ENCODE measurements at regions not wholly inside any gene's neighbourhood (a gene's known extent, or its start where the extent isn't known, plus 50 kb on each side); places are given as distances from the start of the nearest gene placed in this dataset.

DNA sequence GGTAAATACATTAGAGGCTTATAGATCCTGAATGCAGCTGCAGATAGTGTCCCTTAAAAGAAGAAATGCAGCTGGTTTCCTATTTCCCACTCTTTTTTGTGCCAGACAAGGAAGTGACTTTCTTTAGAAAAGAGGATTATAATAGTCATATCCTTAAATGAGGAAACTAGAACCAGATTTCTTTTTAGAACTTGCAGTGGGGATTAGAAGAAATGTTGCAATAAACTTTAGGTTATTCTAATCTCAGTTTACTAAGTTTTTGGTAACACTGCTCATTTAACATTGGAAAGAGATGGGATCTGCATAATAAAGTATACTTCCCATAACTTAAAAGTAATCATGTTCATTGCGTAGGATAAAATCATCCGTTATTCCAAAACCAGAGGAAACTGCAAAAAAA lies 101.9 kb downstream of the SLIT2 start:
- no peak for DNase-seq

- DNase-seq = no peak
Observed at GRCh38 chr4:20354120-20354519, 102.4 kb downstream of the SLIT2 start.

DNA sequence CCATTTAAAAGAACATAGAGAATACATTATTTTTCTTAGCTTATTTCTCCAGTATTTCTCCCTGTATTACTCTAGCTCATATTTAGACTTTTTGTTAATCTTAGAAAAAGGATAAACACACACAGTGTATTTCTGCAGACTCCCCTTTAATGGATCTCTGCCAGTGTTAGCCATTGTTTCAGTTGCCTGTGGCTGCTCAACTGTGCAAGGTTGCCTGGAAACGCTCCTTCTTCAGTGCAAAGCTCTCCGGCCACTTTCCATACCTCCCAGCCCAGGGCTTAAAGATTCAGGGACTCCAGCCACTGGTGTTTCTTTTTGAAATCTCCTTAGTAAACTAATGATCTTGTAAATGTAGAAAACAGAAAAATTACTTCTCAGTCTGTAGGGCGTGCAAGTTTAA lies 104.9 kb downstream of the SLIT2 start:
- DNase-seq = no peak

GRCh38 chr4:20358110-20358509 lies 106.4 kb downstream of the SLIT2 start:
- no peak for DNase-seq

DNA sequence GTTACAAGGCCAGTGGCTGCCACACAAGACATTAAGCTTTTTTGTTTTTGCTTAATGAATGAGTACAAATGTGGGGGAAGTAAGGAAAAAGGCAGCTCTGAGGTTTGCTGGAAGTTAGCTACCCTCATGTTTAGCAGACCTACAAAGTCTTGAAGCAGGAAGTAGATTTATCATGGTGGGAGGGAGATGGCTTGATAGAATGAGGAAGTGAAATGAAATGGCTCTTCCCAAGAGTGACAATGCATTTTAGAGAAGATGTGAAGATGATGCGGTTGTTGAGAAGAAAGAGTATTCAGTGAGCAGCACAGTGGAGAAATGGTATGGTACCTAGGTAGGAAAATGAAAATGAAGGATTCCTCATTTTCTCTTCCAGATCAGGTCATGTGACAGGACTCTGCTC lies 108.0 kb downstream of the SLIT2 start:
- no peak for DNase-seq

DNA sequence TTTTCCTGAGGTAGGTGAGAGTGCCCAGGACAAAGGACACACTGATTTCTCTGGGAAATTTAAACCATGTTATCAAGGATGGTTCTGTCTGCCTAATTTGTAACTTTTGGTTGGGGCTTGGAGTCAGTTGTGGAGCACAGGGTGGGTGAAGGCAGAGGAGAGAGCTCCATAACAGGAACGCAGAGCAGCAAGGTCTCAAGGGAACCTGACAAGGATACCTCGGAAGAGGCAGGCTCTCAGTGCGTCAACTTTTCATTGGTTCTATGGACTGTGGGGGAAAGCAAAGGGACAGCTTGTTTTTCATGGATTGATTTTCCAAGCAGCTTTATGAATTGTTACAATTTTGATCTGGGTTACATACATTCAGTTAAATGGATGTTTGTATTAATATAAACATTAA lies 110.4 kb downstream of the SLIT2 start:
- no peak for DNase-seq

GRCh38 chr4:20364969-20365368 lies 113.3 kb downstream of the SLIT2 start:
- DNase-seq = no peak

DNA sequence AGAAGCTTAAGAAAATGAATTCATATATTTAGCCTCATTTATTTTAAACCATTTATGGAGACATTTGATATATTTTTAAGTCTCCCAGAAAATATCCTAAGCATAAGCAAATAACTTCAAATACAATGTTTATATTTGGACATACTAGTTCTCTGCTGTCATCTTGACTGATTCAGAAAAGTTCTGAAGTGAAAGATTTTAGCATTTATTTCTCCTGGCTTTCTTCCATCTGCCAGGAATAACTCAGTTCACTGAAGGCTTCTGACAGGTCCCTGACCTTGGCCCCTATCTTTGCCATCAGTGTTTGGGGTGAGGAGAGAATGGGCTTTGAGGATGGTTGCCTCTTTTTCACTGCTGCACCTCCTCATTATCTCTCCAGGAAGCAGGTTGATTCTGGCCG lies 115.7 kb downstream of the SLIT2 start:
- DNase-seq = no peak

DNA sequence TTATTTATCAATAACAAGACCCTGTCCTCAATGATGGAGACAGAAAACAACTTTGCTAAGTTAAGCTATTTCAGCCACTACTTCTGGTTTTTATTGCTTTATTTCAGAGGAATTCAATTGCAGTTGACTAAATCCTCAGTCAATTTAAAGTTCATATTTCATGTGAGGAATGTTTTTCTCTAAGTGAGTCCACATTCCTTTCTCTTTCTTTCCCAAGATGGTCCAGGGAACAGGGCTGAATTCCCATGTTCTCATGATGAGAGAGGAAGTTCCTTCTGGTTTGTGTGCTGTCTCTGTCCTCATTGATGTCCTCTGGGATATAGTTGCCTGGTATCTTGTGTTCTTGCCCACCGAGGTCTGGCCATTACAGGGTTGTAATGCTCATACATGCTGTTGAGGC lies 117.2 kb downstream of the SLIT2 start:
- no peak for DNase-seq

DNA sequence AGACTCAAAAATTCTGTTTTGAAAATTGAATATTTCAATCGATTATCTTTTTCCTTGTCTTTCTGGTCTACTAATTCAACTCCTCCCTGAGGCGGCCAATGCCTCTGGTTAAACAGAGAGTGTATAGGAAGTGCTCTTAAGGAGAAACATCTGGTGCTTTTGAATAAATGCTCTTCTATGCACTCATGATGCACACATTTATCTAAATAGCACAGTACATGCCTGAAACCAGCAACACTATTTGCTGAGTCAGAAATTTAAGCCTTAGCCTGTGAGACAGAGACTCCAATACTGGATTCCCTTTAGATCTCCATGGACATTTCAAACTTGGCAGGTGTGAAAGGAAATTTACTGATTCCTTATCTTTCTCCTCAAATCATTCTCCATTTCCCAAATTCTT lies 118.6 kb downstream of the SLIT2 start:
- no peak for DNase-seq

DNA sequence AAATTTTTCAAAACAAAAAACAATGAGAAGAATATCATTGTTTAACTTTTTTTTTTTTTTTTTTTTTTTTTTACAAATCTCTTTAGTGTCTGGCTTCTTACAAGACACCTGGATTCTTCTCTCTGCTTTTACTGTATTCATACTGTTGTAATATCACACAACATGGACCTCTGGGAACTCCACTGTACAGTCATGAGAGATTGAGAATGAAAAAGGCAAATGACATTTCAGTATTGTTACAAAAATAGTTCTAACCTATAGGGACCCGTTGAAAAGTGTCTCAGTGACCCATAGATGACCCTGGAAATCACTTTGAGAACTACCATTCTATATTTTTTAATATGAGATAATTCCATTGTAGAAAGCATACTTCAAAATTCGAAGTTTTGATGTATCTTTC lies 124.4 kb downstream of the SLIT2 start:
- no peak for DNase-seq

DNA sequence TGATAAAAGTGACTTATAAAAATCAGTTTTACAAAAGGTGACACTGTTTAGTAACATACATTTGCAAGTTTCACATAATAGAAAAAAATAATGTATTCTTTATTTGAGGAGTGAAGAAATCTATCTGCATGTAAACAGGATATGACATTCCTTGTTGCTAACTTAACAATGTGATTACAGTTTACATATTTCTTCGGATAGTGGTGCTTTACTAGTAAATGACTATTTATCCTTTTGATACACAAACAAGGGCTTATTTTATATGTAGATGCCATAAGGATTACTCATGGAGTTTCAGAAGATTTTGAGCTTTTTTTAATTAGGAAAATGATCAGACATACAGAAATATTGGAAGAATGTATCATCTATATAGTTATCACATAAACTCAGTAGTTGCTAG lies 126.5 kb downstream of the SLIT2 start:
- DNase-seq = no peak

DNA sequence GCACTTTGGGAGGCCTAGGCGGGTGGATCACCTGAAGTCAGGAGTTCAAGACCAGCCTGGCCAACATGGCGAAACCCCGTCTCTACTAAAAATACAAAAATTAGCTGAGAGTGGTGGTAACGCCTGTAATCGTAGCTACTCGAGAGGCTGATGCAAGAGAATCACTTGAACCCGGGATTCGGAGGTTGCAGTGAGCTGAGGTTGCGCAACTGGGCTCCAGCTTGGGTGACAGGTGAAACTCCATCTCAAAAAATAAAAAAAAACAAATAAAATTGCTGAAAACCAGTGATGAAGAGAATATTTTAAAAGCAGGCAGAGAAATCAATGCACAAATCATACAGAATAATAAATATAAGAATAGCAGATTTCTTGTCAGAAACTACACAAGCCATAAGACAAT lies 129.3 kb downstream of the SLIT2 start:
- no peak for DNase-seq

- DNase-seq = no peak
Observed at GRCh38 chr4:20383283-20383682, 131.6 kb downstream of the SLIT2 start.

GRCh38 chr4:20383969-20384368 lies 132.3 kb downstream of the SLIT2 start:
- DNase-seq = no peak

- DNase-seq = no peak
Observed at GRCh38 chr4:20384456-20384855, 132.8 kb downstream of the SLIT2 start.

DNA sequence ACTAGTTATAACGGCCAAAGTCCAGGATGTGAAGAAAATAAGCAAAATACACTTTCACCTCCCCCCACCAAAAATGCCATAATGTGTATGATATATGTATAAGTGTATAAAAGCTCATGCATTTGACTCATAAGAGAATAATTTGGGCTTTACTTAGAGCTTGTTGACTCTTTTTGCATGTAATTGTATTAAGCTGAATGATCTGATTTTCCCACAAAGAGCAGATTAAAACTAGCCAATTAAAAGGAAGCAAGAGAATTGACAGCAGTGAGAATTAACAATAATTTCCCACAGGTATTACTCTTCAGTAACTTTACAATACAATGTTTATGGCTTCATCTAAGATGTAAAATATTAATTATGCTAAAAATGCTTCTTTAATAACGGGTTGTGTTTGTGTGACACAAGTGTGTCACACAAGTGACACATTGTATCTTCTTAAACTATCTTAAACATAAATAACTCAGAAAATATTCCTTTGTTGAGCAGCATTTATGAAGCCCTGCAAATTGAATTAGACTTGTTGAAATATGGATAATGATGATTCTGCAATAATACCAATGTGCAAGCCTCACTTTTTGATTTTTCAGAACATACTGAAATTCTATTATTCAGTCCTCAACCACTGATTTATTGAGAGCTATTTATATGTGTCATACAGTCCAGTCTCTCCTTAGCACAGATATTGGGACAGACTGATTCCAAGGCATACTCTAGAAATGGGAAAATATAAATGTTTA lies 134.5 kb downstream of the SLIT2 start:
- DNase-seq = no peak

DNA sequence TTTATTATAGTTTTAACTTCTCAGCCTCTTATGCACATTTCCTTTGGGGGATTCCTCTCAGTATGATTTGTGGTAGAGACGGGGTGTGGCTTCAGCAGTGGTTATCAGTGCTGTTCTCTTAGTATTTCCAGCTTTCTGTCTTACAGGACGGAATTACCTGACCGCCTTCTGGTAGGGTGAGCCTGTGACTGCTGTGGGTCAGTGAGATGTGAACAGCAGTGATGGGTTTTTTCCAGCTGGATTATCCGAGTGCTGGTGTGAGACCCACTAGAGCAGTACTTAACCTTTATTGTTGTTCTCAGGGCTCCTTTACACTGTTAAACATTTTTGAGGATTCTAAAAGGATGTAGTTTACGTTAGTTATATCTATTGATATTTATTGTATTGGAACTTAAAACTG lies 135.2 kb downstream of the SLIT2 start:
- no peak for DNase-seq

DNA sequence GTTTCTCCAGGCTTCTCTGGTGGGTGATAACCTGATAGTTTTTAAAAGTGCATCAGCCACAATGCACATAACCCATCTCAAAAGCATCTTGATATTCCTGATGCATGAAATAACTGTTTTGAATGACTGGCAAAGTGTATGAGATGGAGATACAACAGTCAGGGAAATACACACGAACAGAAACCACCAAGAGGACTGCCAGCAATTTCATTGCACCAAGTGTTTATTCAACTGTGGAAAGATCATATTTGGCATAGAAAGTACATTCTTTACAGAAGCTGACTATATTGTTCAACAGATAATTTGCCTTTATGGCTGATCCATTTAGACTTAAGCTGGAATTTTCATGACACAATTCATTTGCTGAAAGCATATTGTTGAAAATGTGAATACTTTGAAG lies 139.5 kb downstream of the SLIT2 start:
- DNase-seq = no peak

- no peak for DNase-seq
Observed at GRCh38 chr4:20391912-20392311, 140.2 kb downstream of the SLIT2 start.

DNA sequence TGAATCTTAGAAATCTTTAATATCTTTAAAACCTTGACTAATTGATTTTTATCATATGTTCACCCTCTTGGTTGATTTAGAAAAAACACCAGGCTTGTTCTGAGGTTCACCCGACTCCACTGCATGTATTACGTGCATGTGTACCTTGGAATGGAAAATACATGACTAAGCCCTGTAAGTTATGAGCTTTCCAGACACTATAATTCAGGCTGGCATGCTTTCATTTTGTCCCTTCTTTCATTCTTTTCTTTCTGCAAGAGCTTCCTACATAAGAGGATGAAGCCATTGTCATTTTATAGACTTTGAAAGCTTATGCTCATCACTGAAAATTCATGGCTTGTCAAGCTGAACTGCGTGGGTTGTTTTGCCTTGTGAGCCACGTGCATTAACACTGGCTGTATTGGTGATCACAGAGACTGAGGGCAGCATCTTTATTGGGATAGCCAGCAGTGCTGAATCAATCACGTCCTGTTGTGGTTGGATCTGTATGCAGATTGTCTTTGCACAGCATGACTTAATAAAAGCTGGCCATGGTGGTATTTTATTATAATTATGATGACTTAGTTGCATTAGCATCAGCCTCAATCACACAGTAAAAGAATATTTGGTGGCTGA lies 141.9 kb downstream of the SLIT2 start:
- DNase-seq = no peak

- no peak for DNase-seq
Observed at GRCh38 chr4:20394512-20394911, 142.8 kb downstream of the SLIT2 start.

GRCh38 chr4:20395160-20395773 lies 143.6 kb downstream of the SLIT2 start:
- DNase-seq = no peak

GRCh38 chr4:20403290-20403689 lies 151.6 kb downstream of the SLIT2 start:
- DNase-seq = no peak
